Upper lobe of left lung (tissue), 4 donors: ENCODE measurements at regions not wholly inside any gene's neighbourhood (a gene's known extent, or its start where the extent isn't known, plus 50 kb on each side); places are given as distances from the start of the nearest gene placed in this dataset.

Source experiments
- POLR2A ChIP-seq, 4 donors: fragments of 450-650 bp; IDR thresholded peaks; one replicate each; pipeline ENCODE4 v1.5.1; 2016 to 2017; ENCODE audit warnings: antibody characterized with exemption in 4 of 4, mild to moderate bottlenecking in 2 of 4
- POLR2AphosphoS5 ChIP-seq, 2 donors: sonication (generic); formaldehyde crosslinking; IDR thresholded peaks; one replicate each; pipeline ENCODE4 v1.5.1; 2017; ENCODE audit warnings: antibody characterized with exemption in 2 of 2

GRCh38 chr1:38249001-38249400 lies 202.4 kb upstream of the POU3F1 start:
- no peak for TF ChIP-seq POLR2AphosphoS5 (IDR thresholded peaks at IDR 0.05)
- no peak for TF ChIP-seq POLR2A (IDR thresholded peaks at IDR 0.05)
